Thyroid gland (tissue), 4 donors: ENCODE measurements at regions not wholly inside any gene's neighbourhood (a gene's known extent, or its start where the extent isn't known, plus 50 kb on each side); places are given as distances from the start of the nearest gene placed in this dataset.

ENCODE experiments used
- POLR2A ChIP-seq, 2 donors: fragments of 450-650 bp; IDR thresholded peaks; one replicate each; pipeline ENCODE4 v1.6.1; 2017; ENCODE audit warnings: antibody characterized with exemption in 2 of 2, mild to moderate bottlenecking in 2 of 2, moderate library complexity in 1 of 2
- TF ChIP-seq, protein P1 (sequence below), 6 experiments: fragments of 200-600 bp in 3 of 6; fragments of 450-650 bp in 3 of 6; sonication (generic) in 3 of 6; IDR thresholded peaks; one replicate each; pipeline ENCODE4 v1.5.1; 2016 to 2019; ENCODE audit warnings: antibody characterized with exemption in 6 of 6, mild to moderate bottlenecking in 2 of 6, inconsistent platforms in 1 of 6, moderate library complexity in 1 of 6

DNA sequence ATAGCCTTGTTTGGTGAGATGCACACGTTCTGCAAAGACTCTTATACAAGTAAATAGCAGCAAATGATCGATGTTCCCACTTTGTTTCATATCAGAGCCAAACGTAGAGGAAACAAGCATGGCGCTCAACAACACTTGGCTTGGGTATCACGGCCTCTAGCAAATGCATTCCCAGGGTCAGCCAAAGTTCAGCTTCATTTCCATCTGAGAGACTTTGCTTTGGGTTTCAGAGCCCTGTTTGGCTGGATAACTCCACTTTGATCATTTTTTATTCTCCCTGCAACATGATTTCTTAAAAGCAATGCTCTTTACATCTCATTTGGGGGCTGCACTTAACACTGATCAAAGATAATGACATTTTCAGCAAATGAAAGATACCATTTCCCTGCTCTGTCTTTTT lies 199.2 kb upstream of the FAM9B start:
- TF ChIP-seq, protein P1, sequence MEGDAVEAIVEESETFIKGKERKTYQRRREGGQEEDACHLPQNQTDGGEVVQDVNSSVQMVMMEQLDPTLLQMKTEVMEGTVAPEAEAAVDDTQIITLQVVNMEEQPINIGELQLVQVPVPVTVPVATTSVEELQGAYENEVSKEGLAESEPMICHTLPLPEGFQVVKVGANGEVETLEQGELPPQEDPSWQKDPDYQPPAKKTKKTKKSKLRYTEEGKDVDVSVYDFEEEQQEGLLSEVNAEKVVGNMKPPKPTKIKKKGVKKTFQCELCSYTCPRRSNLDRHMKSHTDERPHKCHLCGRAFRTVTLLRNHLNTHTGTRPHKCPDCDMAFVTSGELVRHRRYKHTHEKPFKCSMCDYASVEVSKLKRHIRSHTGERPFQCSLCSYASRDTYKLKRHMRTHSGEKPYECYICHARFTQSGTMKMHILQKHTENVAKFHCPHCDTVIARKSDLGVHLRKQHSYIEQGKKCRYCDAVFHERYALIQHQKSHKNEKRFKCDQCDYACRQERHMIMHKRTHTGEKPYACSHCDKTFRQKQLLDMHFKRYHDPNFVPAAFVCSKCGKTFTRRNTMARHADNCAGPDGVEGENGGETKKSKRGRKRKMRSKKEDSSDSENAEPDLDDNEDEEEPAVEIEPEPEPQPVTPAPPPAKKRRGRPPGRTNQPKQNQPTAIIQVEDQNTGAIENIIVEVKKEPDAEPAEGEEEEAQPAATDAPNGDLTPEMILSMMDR (IDR thresholded peaks at IDR 0.05), result no peak
- TF ChIP-seq POLR2A (IDR thresholded peaks at IDR 0.05), result no peak
